Keratinocyte (primary cell): ENCODE measurements at regions not wholly inside any gene's neighbourhood (a gene's known extent, or its start where the extent isn't known, plus 50 kb on each side); places are given as distances from the start of the nearest gene placed in this dataset.

Experiments
- DNase-seq: peaks from one replicate; pipeline ENCODE4 v3.0.0-alpha.2; 2011; ENCODE audit warnings: low read depth, missing footprints, low spot score
- FAIRE-seq: peaks from 2 replicates; lab custom pipeline; 2011; peaks lifted over from hg19 to GRCh38; lab: Jason Lieb, UNC
- H2AFZ ChIP-seq: 2 replicates; pipeline ENCODE4 v1.6.0; 2012; ENCODE audit warnings: low read length, control low read depth, inconsistent platforms; ENCODE audit not compliant: control insufficient read depth
- H3K27ac ChIP-seq: 2 replicates; pipeline ENCODE4 v1.5.1; 2011; ENCODE audit warnings: low read length; ENCODE audit not compliant: control insufficient read depth, insufficient read depth
- H3K27me3 ChIP-seq: 3 replicates; pipeline ENCODE4 v1.6.0; 2011; ENCODE audit warnings: low read length; ENCODE audit not compliant: control insufficient read depth, insufficient read depth; ENCODE audit errors: extremely low read depth
- H3K36me3 ChIP-seq, 2 experiments: 2 replicates in 1 of 2; 3 replicates in 1 of 2; pipeline ENCODE4 v1.5.1; 2011; ENCODE audit warnings: low read length in 2 of 2, mild to moderate bottlenecking in 1 of 2; ENCODE audit not compliant: control insufficient read depth in 2 of 2, insufficient read depth in 2 of 2; ENCODE audit errors: extremely low read depth in 1 of 2
- H3K4me1 ChIP-seq: 3 replicates; pipeline ENCODE4 v1.5.1; 2011; ENCODE audit warnings: low read length; ENCODE audit not compliant: control insufficient read depth, insufficient read depth; ENCODE audit errors: extremely low read depth
- H3K4me2 ChIP-seq: 3 replicates; pipeline ENCODE4 v1.6.0; 2011; ENCODE audit warnings: low read depth, low read length; ENCODE audit not compliant: control insufficient read depth, insufficient read depth; ENCODE audit errors: extremely low read depth
- H3K4me3 ChIP-seq, 3 experiments: fragments of 200-600 bp in 1 of 3; sonication (generic) in 1 of 3; 2 replicates in 2 of 3; 3 replicates in 1 of 3; pipeline ENCODE4 v1.5.1; 2011 to 2016; ENCODE audit warnings: low read length in 3 of 3, mild to moderate bottlenecking in 3 of 3, control low read depth in 2 of 3, inconsistent platforms in 1 of 3, low read depth in 1 of 3, mixed read lengths in 1 of 3, mixed run types in 1 of 3, moderate library complexity in 1 of 3; ENCODE audit not compliant: control insufficient read depth in 2 of 3, insufficient read depth in 2 of 3; ENCODE audit errors: extremely low read depth in 1 of 3
- H3K79me2 ChIP-seq: 2 replicates; pipeline ENCODE4 v1.6.0; 2012; ENCODE audit warnings: low read length; ENCODE audit not compliant: control insufficient read depth, insufficient read depth
- H3K9ac ChIP-seq: 3 replicates; pipeline ENCODE4 v1.6.0; 2011; ENCODE audit warnings: low read length; ENCODE audit not compliant: control insufficient read depth, insufficient read depth; ENCODE audit errors: extremely low read depth
- H3K9me1 ChIP-seq: 3 replicates; pipeline ENCODE4 v1.6.0; 2011; ENCODE audit warnings: low read length; ENCODE audit not compliant: control insufficient read depth, insufficient read depth; ENCODE audit errors: extremely low read depth
- H3K9me3 ChIP-seq: 2 replicates; pipeline ENCODE4 v1.5.1; 2012; ENCODE audit warnings: low read depth, low read length; ENCODE audit not compliant: control insufficient read depth
- H4K20me1 ChIP-seq: 3 replicates; pipeline ENCODE4 v1.6.0; 2011; ENCODE audit warnings: low read length; ENCODE audit not compliant: control insufficient read depth, insufficient read depth; ENCODE audit errors: extremely low read depth
- EZH2 ChIP-seq: IDR thresholded peaks from one replicate; pipeline ENCODE4 v1.6.1; 2012; ENCODE audit warnings: inconsistent platforms, mild to moderate bottlenecking, low read length, moderate library complexity
- dilution Hi-C: fragments of 300-500 bp; cut with MboI; formaldehyde crosslinking; loops from one replicate; pipeline ENCODE4 v1.7.0; 2020; ENCODE audit warnings: low sequenced_read_pairs; ENCODE audit not compliant: extremely low pct_ligation_motif_present
- TF ChIP-seq, protein P1 (sequence below), 3 experiments: IDR thresholded peaks in 1 of 3; conservative IDR thresholded peaks in 1 of 3; optimal IDR thresholded peaks in 1 of 3; 2 replicates in 2 of 3; 3 replicates in 1 of 3; pipeline versions ENCODE3 to v1.5.1; 2011; ENCODE audit warnings: low read length in 3 of 3, mild to moderate bottlenecking in 3 of 3, moderate library complexity in 2 of 3, control low read depth in 1 of 3, inconsistent platforms in 1 of 3; ENCODE audit not compliant: insufficient read depth in 2 of 3; ENCODE audit errors: extremely low read depth in 1 of 3

DNA sequence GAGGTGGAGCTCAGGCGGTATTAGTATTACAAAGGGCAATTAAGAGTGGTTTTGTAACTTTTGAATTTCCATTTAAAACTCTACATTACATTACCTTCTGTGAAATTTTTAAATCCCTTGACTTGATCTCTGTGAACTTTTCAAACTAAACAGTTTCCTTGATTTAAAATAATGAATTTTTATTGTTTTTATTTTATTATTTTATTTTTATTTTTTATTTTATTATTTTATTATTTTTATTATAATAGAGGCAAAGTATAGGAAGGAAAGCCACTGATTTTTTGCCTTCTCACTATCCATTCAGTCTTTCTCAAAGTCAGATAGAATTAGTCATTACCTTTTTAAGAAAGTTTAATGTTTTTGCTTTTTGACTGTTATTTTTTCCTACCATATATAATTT lies 1248.1 kb upstream of the SLC10A2 start:
- no peaks in the 10 kb centered on the region for H3K27me3 ChIP-seq
- no peak for TF ChIP-seq EZH2
- TF ChIP-seq, protein P1, sequence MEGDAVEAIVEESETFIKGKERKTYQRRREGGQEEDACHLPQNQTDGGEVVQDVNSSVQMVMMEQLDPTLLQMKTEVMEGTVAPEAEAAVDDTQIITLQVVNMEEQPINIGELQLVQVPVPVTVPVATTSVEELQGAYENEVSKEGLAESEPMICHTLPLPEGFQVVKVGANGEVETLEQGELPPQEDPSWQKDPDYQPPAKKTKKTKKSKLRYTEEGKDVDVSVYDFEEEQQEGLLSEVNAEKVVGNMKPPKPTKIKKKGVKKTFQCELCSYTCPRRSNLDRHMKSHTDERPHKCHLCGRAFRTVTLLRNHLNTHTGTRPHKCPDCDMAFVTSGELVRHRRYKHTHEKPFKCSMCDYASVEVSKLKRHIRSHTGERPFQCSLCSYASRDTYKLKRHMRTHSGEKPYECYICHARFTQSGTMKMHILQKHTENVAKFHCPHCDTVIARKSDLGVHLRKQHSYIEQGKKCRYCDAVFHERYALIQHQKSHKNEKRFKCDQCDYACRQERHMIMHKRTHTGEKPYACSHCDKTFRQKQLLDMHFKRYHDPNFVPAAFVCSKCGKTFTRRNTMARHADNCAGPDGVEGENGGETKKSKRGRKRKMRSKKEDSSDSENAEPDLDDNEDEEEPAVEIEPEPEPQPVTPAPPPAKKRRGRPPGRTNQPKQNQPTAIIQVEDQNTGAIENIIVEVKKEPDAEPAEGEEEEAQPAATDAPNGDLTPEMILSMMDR (optimal IDR thresholded peaks at IDR 0.05 in 1 of 3, IDR thresholded peaks at IDR 0.05 in 1 of 3, conservative IDR thresholded peaks at IDR 0.05 in 1 of 3; ENCODE audit: extremely low read depth in 1 of 3, insufficient read depth in 2 of 3, low read length in 3 of 3) = no peak
- dilution Hi-C loops = no loop called here
- no peak overlapping the region for H2AFZ ChIP-seq
- H3K36me3 ChIP-seq = no peaks in the 10 kb centered on the region
- H3K27ac ChIP-seq = no peak overlapping the region
- H3K4me3 ChIP-seq = no peak overlapping the region
- DNase-seq = no peak
- no peak for FAIRE-seq
- H4K20me1 ChIP-seq = no peaks in the 10 kb centered on the region
- peaks cover 18% of the 10 kb centered on the region for H3K4me1 ChIP-seq
- no peaks in the 10 kb centered on the region for H3K9me1 ChIP-seq
- H3K9me3 ChIP-seq = no peaks in the 10 kb centered on the region
- no peaks in the 10 kb centered on the region for H3K79me2 ChIP-seq
- no peak overlapping the region for H3K9ac ChIP-seq
- H3K4me2 ChIP-seq = no peak overlapping the region

DNA sequence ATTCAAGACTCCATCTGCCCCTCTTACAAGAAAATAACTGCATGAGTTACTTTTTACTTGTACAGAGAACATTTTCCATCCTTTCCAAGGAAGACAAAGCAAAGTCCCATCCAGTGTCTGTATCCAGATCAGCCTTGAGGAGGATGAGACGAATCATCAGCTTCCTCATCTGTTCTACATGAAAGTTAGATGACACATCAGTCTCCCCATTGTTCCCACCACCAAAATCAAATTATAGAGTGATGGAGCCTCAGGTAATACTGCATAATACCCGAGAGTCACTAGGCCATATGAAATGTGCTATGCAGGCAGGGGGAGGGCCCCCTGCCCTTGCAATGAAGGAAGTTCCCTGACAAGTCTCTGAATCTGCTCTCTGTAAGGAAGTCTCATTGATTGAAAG lies 1244.6 kb upstream of the SLC10A2 start:
- H3K9me3 ChIP-seq = no peaks in the 10 kb centered on the region
- no peak overlapping the region for H3K9ac ChIP-seq
- FAIRE-seq = peak; percentile 89
- H3K36me3 ChIP-seq = no peaks in the 10 kb centered on the region
- no peak overlapping the region for H3K4me3 ChIP-seq
- H3K4me1 ChIP-seq = peaks cover 15% of the 10 kb centered on the region
- no peaks in the 10 kb centered on the region for H3K27me3 ChIP-seq
- dilution Hi-C loops = no loop called here
- no peak overlapping the region for H3K4me2 ChIP-seq
- no peaks in the 10 kb centered on the region for H4K20me1 ChIP-seq
- H3K27ac ChIP-seq = no peak overlapping the region
- H3K9me1 ChIP-seq = no peaks in the 10 kb centered on the region
- TF ChIP-seq, protein P1 (optimal IDR thresholded peaks at IDR 0.05 in 1 of 3, IDR thresholded peaks at IDR 0.05 in 1 of 3, conservative IDR thresholded peaks at IDR 0.05 in 1 of 3; ENCODE audit: extremely low read depth in 1 of 3, insufficient read depth in 2 of 3, low read length in 3 of 3) = no peak
- TF ChIP-seq EZH2 = no peak
- DNase-seq = no peak
- H3K79me2 ChIP-seq = no peaks in the 10 kb centered on the region
- no peak overlapping the region for H2AFZ ChIP-seq
